Uterus (tissue), 3 donors: ENCODE measurements at regions not wholly inside any gene's neighbourhood (a gene's known extent, or its start where the extent isn't known, plus 50 kb on each side); places are given as distances from the start of the nearest gene placed in this dataset.

Experiments
- DNase-seq, 2 donors: peaks; one replicate each; pipeline ENCODE4 v3.0.0-alpha.2; 2019 to 2020
- H3K27ac ChIP-seq, 2 donors: fragments of 200-600 bp; sonication (generic); 1 replicate in 1 of 2; 2 replicates in 1 of 2; pipeline ENCODE4 v1.5.1; 2016 to 2018
- H3K27me3 ChIP-seq, 2 donors: fragments of 200-600 bp; sonication (generic); one replicate each; pipeline ENCODE4 v1.5.1; 2018 to 2019; ENCODE audit warnings: control low read depth in 1 of 2
- H3K36me3 ChIP-seq, 2 donors: fragments of 200-600 bp; sonication (generic); one replicate each; pipeline ENCODE4 v1.5.1; 2019; ENCODE audit warnings: control low read depth in 1 of 2
- H3K4me1 ChIP-seq, 2 donors: fragments of 200-600 bp; sonication (generic); one replicate each; pipeline ENCODE4 v1.5.1; 2018 to 2019; ENCODE audit warnings: control low read depth in 1 of 2
- H3K4me3 ChIP-seq, 2 donors: fragments of 200-600 bp; sonication (generic); 1 replicate in 1 of 2; 2 replicates in 1 of 2; pipeline ENCODE4 v1.5.1; 2018 to 2019; ENCODE audit warnings: mild to moderate bottlenecking in 1 of 2
- H3K9me3 ChIP-seq, 2 donors: fragments of 200-600 bp; sonication (generic); one replicate each; pipeline ENCODE4 v1.5.1; 2019; ENCODE audit warnings: control low read depth in 1 of 2
- POLR2A ChIP-seq, 2 donors: fragments of 450-650 bp; IDR thresholded peaks; one replicate each; pipeline ENCODE4 v1.6.1; 2016; ENCODE audit warnings: antibody characterized with exemption in 2 of 2, mild to moderate bottlenecking in 1 of 2, moderate library complexity in 1 of 2
- intact Hi-C: fragments of 100-400 bp; cut with DNase I; formaldehyde crosslinking; loops from one replicate; pipeline ENCODE4 v1.15.1; 2023; ENCODE audit warnings: low total_unique reads
- TF ChIP-seq, protein P1 (sequence below), 4 experiments: fragments of 200-600 bp in 2 of 4; fragments of 450-650 bp in 2 of 4; sonication (generic) in 2 of 4; IDR thresholded peaks; one replicate each; pipeline ENCODE4 v1.5.1; 2016 to 2019; ENCODE audit warnings: antibody characterized with exemption in 4 of 4, mild to moderate bottlenecking in 2 of 4, moderate library complexity in 1 of 4
- donor health status: DM: yes; HTN: yes; CAD: no.

DNA sequence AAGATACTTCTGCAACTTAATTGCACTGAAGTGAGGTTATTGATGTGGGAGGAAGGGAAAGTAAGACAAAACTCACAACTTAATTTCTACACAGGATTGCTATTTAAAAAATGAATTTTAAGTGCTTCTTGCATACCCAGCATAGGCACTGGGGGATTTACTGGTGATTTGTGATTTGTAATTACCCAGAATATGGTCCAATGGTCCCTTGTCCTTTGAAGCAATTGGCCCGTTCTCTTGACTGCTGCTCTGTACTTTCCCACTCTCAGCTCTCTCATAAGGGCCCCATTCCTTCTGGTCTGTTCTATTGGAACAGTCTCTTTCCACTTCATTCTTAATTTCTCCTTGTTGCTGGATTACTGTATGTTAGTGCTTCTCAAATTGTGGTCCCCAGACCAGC lies 75.4 kb upstream of the SPATA31D4 start:
- Histone ChIP-seq H3K27me3 (no peaks in the 10 kb centered on the region), H3K4me1 (no peaks in the 10 kb centered on the region), H3K27ac (no peak overlapping the region), H3K4me3 (no peak overlapping the region), H3K9me3 (no peaks in the 10 kb centered on the region), H3K36me3 (no peaks in the 10 kb centered on the region)
- no peak for TF ChIP-seq POLR2A (IDR thresholded peaks at IDR 0.05)
- TF ChIP-seq, protein P1, sequence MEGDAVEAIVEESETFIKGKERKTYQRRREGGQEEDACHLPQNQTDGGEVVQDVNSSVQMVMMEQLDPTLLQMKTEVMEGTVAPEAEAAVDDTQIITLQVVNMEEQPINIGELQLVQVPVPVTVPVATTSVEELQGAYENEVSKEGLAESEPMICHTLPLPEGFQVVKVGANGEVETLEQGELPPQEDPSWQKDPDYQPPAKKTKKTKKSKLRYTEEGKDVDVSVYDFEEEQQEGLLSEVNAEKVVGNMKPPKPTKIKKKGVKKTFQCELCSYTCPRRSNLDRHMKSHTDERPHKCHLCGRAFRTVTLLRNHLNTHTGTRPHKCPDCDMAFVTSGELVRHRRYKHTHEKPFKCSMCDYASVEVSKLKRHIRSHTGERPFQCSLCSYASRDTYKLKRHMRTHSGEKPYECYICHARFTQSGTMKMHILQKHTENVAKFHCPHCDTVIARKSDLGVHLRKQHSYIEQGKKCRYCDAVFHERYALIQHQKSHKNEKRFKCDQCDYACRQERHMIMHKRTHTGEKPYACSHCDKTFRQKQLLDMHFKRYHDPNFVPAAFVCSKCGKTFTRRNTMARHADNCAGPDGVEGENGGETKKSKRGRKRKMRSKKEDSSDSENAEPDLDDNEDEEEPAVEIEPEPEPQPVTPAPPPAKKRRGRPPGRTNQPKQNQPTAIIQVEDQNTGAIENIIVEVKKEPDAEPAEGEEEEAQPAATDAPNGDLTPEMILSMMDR (IDR thresholded peaks at IDR 0.05): no peak
- intact Hi-C loops: no loop called here
- DNase-seq: no peak

DNA sequence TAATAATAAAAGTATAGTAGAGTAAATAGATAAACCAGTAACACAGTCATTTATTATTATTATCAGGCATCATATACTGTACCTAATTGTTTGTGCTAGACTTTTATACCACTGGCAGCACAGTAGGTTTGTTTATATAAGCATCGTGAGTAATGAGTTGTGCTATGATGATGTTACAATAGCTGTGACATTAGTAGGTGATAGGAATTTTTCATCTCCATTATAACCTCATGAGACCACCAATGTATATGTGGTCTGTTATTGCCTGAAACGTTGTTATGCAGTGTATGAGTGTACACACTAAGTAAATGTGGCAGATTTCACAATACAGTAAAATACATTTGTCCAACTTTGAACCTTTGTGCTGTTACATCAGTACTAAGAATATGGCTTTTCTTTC lies 72.7 kb upstream of the SPATA31D4 start:
- H3K4me1 ChIP-seq: no peaks in the 10 kb centered on the region
- intact Hi-C loops: no loop called here
- no peaks in the 10 kb centered on the region for H3K9me3 ChIP-seq
- no peak overlapping the region for H3K4me3 ChIP-seq
- no peaks in the 10 kb centered on the region for H3K36me3 ChIP-seq
- no peak for DNase-seq
- TF ChIP-seq, protein P1 (IDR thresholded peaks at IDR 0.05): no peak
- TF ChIP-seq POLR2A (IDR thresholded peaks at IDR 0.05): no peak
- no peaks in the 10 kb centered on the region for H3K27me3 ChIP-seq
- H3K27ac ChIP-seq: no peak overlapping the region

DNA sequence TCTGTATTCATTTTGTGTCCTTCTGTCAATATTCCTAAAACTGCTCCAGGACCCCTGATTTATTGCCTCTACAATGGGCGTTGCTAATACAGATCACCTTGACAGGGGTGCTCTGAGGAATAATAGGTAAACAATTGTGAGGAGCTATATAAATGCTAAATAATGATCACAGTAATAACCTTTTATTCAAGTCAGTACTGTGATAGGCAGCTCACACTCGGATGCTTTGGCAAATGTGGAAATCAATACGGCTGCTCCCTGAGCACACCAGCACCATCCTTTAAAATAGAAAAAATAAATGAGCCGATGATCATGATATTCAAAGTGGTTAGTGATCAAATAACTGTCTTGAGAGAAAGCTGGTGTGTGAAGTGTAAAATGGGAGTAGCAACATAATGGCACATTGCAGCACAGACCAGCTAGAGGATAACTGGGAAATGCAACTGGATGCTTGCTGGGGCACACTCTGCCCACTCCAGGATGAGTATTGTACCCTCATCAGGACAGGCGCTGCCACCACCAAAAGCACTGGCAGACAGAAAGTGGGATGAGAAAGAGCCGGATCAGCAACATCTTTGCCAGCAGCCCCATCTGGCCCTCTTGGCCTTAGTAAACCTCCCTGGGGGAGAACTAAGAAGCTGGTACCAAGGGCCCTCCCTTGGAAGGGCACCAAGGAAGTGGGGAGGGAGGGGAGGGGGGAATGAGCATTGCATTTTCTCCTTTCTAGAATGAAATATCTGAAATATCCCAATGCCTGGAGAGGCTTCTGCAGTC lies 69.4 kb upstream of the SPATA31D4 start:
- Histone ChIP-seq H3K9me3 (no peaks in the 10 kb centered on the region), H3K36me3 (no peaks in the 10 kb centered on the region), H3K4me3 (no peak overlapping the region), H3K27ac (no peak overlapping the region), H3K4me1 (no peaks in the 10 kb centered on the region), H3K27me3 (no peaks in the 10 kb centered on the region)
- TF ChIP-seq, protein P1 (IDR thresholded peaks at IDR 0.05): no peak
- no peak for TF ChIP-seq POLR2A (IDR thresholded peaks at IDR 0.05)
- DNase-seq: no peak
- intact Hi-C loops: no loop called here

DNA sequence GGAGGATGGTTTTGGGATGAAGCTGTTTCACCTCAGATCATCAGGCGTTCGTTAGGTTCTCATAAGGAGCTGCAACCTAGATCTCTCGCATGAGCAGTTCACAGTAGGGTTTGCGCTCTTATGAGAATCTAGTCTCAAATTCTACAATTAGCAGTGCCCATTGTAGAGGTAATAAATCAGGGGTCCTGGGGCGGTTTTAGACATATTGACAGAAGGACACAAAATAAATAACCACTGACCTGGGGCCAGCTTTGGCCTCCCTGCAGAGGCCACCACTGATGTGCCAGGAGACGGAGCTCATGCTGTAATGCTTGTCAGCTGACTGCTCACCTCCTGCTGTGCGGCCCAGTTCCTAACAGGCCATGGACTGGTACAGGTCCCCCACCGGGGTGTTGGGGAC lies 67.6 kb upstream of the SPATA31D4 start:
- TF ChIP-seq POLR2A (IDR thresholded peaks at IDR 0.05): no peak
- TF ChIP-seq, protein P1 (IDR thresholded peaks at IDR 0.05): no peak
- no peak for DNase-seq
- no peaks in the 10 kb centered on the region for H3K36me3 ChIP-seq
- H3K4me1 ChIP-seq: no peaks in the 10 kb centered on the region
- no peaks in the 10 kb centered on the region for H3K27me3 ChIP-seq
- H3K9me3 ChIP-seq: no peaks in the 10 kb centered on the region
- intact Hi-C loops: no loop called here
- H3K4me3 ChIP-seq: no peak overlapping the region
- H3K27ac ChIP-seq: no peak overlapping the region

GRCh38 chr9:81861644-81862043 lies 66.6 kb upstream of the SPATA31D4 start:
- no peak for TF ChIP-seq POLR2A (IDR thresholded peaks at IDR 0.05)
- TF ChIP-seq, protein P1 (IDR thresholded peaks at IDR 0.05): no peak
- H3K27me3 ChIP-seq: no peaks in the 10 kb centered on the region
- H3K4me1 ChIP-seq: no peaks in the 10 kb centered on the region
- no peak for DNase-seq
- no peaks in the 10 kb centered on the region for H3K9me3 ChIP-seq
- intact Hi-C loops: no loop called here
- H3K27ac ChIP-seq: no peak overlapping the region
- no peaks in the 10 kb centered on the region for H3K36me3 ChIP-seq
- H3K4me3 ChIP-seq: no peak overlapping the region
